ENCODE measurements at regions not wholly inside any gene's neighbourhood (a gene's known extent, or its start where the extent isn't known, plus 50 kb on each side); places are given as distances from the start of the nearest gene placed in this dataset.

DNA sequence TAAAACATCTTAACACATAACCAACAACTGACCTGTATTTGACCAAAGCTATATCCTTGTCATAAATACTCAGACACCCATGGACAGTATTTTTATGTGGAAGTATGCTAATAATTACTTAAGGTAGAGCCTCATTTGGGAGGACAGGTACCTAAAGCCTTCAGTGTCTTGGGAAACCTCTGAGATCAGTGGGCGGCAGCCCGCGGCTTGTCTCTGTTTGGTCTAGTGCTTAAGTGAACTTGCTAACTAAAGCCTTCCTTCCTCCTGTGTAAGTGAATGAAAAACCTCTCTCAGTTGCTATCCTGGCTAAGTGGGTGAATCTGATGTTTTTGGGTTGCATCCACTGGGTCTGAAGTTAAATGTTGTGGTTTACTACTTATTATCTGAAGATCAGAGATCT lies 144.5 kb upstream of the AGR3 start:
- DNase-seq (no peak), ATAC-seq (no peak)
- Histone ChIP-seq H3K27ac (ENCODE audit: low read depth, low read length) (no peak overlapping the region), H3K4me1 (ENCODE audit: control insufficient read depth in 2 of 2, insufficient read depth in 2 of 2, low read length in 2 of 2) (no peaks in the 10 kb centered on the region), H3K4me3 (ENCODE audit: low read length) (no peak overlapping the region), H3K27me3 (ENCODE audit: control insufficient read depth in 2 of 2, insufficient read depth in 2 of 2, low read length in 2 of 2) (no peaks in the 10 kb centered on the region), H3K9me3 (ENCODE audit: control insufficient read depth in 2 of 3, low read length in 3 of 3) (no peaks in the 10 kb centered on the region), H3K36me3 (ENCODE audit: control insufficient read depth in 2 of 3, insufficient read depth in 3 of 3, low read length in 3 of 3) (no peaks in the 10 kb centered on the region)
- Mint-ChIP-seq H3K9me3 (peaks cover 0 to 4% (median 0%) of the 10 kb centered on the region in 11 donors), H3K27me3 (peaks cover 4 to 12% (median 9%) of the 10 kb centered on the region in 5 donors), H3K27ac (no peak overlapping the region), H3K4me3 (no peak overlapping the region), H3K4me1 (peaks cover 0 to 23% (median 0%) of the 10 kb centered on the region in 7 donors), H3K36me3 (peaks cover 0 to 10% (median 0%) of the 10 kb centered on the region in 5 donors)
- POLR2A ChIA-PET: no interaction called here
- intact Hi-C loops (cut with micrococcal nuclease): no loop called here
- CTCF ChIA-PET: no interaction called here

DNA sequence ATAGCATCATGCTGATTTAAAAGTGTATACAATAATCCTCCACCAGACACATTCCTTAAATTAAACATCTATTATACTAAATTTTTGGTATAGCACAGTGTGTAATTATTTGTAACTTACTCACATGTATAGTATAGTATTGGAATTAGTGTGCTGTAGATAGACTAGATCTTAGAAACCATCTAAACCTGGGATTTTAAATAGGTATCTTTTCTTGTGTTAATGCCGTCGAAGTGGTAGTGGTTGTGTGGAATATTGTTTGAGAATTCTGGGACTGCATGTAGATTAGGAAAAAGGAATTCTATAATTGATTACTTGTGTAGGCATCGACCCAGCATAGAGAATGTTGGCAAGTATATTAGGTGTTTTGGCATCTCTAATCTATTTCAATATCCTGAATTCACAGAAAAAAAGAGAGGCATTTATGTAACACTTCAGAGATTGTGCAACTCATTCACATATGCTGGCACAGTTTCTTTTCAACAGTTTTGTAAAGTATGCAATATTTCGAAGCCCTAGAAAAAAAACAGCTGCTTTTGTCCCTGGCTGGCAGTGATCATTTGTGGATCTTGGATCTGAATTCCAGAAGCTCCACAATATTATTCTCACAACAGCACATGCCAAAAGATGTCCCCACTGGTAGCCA lies 145.5 kb upstream of the AGR3 start:
- no peak for DNase-seq
- no peak for ATAC-seq
- Histone ChIP-seq H3K27ac (ENCODE audit: low read depth, low read length) (no peak overlapping the region), H3K36me3 (ENCODE audit: control insufficient read depth in 2 of 3, insufficient read depth in 3 of 3, low read length in 3 of 3) (no peaks in the 10 kb centered on the region), H3K4me3 (ENCODE audit: low read length) (no peak overlapping the region), H3K9me3 (ENCODE audit: control insufficient read depth in 2 of 3, low read length in 3 of 3) (no peaks in the 10 kb centered on the region), H3K27me3 (ENCODE audit: control insufficient read depth in 2 of 2, insufficient read depth in 2 of 2, low read length in 2 of 2) (no peaks in the 10 kb centered on the region), H3K4me1 (ENCODE audit: control insufficient read depth in 2 of 2, insufficient read depth in 2 of 2, low read length in 2 of 2) (no peaks in the 10 kb centered on the region)
- peaks cover 0 to 13% (median 0%) of the 10 kb centered on the region in 5 donors for H3K36me3 Mint-ChIP-seq
- CTCF ChIA-PET: no interaction called here
- POLR2A ChIA-PET: no interaction called here
- intact Hi-C loops (cut with micrococcal nuclease): no loop called here
- peaks cover 4 to 12% (median 9%) of the 10 kb centered on the region in 5 donors for H3K27me3 Mint-ChIP-seq
- peaks cover 0 to 4% (median 0%) of the 10 kb centered on the region in 11 donors for H3K9me3 Mint-ChIP-seq
- no peak overlapping the region for H3K4me3 Mint-ChIP-seq
- no peak overlapping the region for H3K27ac Mint-ChIP-seq
- H3K4me1 Mint-ChIP-seq: peaks cover 0 to 31% (median 0%) of the 10 kb centered on the region in 7 donors

DNA sequence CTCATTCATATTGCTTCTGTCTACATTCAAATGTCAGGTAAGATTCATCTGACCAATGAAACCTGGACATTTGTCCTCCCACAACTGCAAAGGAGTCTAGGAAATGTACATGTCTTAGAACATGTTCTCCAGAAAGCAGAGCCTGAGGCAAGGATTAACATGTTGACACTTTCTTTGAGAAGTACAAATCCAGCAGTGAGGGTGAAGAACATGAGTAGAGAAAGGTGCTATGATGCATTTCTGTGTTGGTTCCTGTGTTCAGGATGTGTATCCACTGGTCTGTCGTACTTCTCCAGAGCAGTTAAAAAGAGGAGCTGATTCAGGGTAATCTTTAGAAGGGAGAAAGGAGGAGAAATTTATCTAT lies 146.0 kb upstream of the AGR3 start:
- intact Hi-C loops (cut with micrococcal nuclease): no loop called here
- peaks cover 0 to 29% (median 0%) of the 10 kb centered on the region in 7 donors for H3K4me1 Mint-ChIP-seq
- H3K27me3 Mint-ChIP-seq: peaks cover 4 to 11% (median 7%) of the 10 kb centered on the region in 5 donors
- Histone ChIP-seq H3K36me3 (ENCODE audit: control insufficient read depth in 2 of 3, insufficient read depth in 3 of 3, low read length in 3 of 3) (no peaks in the 10 kb centered on the region), H3K9me3 (ENCODE audit: control insufficient read depth in 2 of 3, low read length in 3 of 3) (no peaks in the 10 kb centered on the region), H3K27me3 (ENCODE audit: control insufficient read depth in 2 of 2, insufficient read depth in 2 of 2, low read length in 2 of 2) (no peaks in the 10 kb centered on the region), H3K4me1 (ENCODE audit: control insufficient read depth in 2 of 2, insufficient read depth in 2 of 2, low read length in 2 of 2) (no peaks in the 10 kb centered on the region), H3K27ac (ENCODE audit: low read depth, low read length) (no peak overlapping the region), H3K4me3 (ENCODE audit: low read length) (no peak overlapping the region)
- CTCF ChIA-PET: no interaction called here
- no peak overlapping the region for H3K4me3 Mint-ChIP-seq
- no peak for ATAC-seq
- DNase-seq: no peak
- peaks cover 0 to 8% (median 0%) of the 10 kb centered on the region in 5 donors for H3K36me3 Mint-ChIP-seq
- peaks cover 0 to 2% (median 0%) of the 10 kb centered on the region in 11 donors for H3K9me3 Mint-ChIP-seq
- H3K27ac Mint-ChIP-seq: no peak overlapping the region
- POLR2A ChIA-PET: no interaction called here

DNA sequence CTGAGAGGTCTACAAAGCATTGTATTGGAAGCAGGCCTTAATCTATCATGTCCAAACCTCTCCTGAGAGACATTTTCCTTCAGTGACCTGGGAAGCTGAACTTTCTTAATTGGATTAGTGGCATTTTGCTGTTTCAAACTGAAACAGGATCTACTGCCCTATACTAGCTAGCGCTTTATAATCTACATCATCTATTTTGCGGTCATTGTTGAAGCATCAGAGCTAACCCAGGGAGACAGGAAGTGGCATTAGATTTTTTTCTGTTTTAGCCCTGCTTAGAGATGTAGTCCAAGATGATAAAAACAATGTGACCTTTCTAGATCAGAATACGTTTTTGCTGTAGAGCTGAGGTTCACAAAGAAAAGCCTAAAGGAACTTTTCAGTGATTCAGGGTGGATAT lies 147.4 kb upstream of the AGR3 start:
- Histone ChIP-seq H3K4me3 (ENCODE audit: low read length) (no peak overlapping the region), H3K27me3 (ENCODE audit: control insufficient read depth in 2 of 2, insufficient read depth in 2 of 2, low read length in 2 of 2) (no peaks in the 10 kb centered on the region), H3K4me1 (ENCODE audit: control insufficient read depth in 2 of 2, insufficient read depth in 2 of 2, low read length in 2 of 2) (no peaks in the 10 kb centered on the region), H3K27ac (ENCODE audit: low read depth, low read length) (no peak overlapping the region), H3K36me3 (ENCODE audit: control insufficient read depth in 2 of 3, insufficient read depth in 3 of 3, low read length in 3 of 3) (no peaks in the 10 kb centered on the region), H3K9me3 (ENCODE audit: control insufficient read depth in 2 of 3, low read length in 3 of 3) (no peaks in the 10 kb centered on the region)
- Mint-ChIP-seq H3K4me3 (no peak overlapping the region), H3K36me3 (peaks cover 0 to 8% (median 0%) of the 10 kb centered on the region in 5 donors), H3K27me3 (peaks cover 0 to 11% (median 6%) of the 10 kb centered on the region in 5 donors), H3K4me1 (peaks cover 0 to 27% (median 0%) of the 10 kb centered on the region in 7 donors), H3K27ac (peak overlapping the region in 1 of 9 donors; percentile 19), H3K9me3 (peaks cover 0 to 2% (median 0%) of the 10 kb centered on the region in 11 donors)
- CTCF ChIA-PET: no interaction called here
- intact Hi-C loops (cut with micrococcal nuclease): no loop called here
- POLR2A ChIA-PET: no interaction called here
- ATAC-seq: peak; percentile 87
- no peak for DNase-seq

DNA sequence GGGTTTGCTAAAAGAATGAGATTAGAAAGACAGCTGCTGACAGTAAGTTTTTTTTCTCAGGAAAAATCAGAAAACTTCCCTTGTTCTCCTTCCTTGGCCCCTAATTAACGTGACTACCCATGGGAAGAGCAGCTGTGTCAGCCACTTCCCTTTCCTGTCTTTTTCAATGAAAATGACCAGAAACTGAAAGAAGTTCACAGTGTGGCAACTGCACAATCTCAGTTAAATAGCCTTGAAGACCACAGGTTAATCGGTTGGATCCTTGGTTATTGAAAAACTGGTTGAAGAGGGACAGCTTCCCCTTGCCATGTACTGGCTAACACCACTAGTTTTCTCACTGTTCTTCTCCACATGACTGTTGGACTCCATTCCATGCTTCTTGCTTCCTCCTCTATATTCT lies 148.8 kb upstream of the AGR3 start:
- peak overlapping the region in 1 of 10 donors; percentile 40 for H3K4me3 Mint-ChIP-seq
- H3K4me1 Mint-ChIP-seq: peaks cover 0 to 30% (median 0%) of the 10 kb centered on the region in 7 donors
- H3K4me1 ChIP-seq (ENCODE audit: control insufficient read depth in 2 of 2, insufficient read depth in 2 of 2, low read length in 2 of 2): no peaks in the 10 kb centered on the region
- peaks cover 0 to 2% (median 0%) of the 10 kb centered on the region in 11 donors for H3K9me3 Mint-ChIP-seq
- no peaks in the 10 kb centered on the region for H3K27me3 ChIP-seq (ENCODE audit: control insufficient read depth in 2 of 2, insufficient read depth in 2 of 2, low read length in 2 of 2)
- no peak overlapping the region for H3K27ac Mint-ChIP-seq
- H3K9me3 ChIP-seq (ENCODE audit: control insufficient read depth in 2 of 3, low read length in 3 of 3): no peaks in the 10 kb centered on the region
- H3K4me3 ChIP-seq (ENCODE audit: low read length): no peak overlapping the region
- peaks cover 0 to 8% (median 6%) of the 10 kb centered on the region in 5 donors for H3K27me3 Mint-ChIP-seq
- DNase-seq (no peak), ATAC-seq (no peak)
- peaks cover 0 to 8% (median 0%) of the 10 kb centered on the region in 5 donors for H3K36me3 Mint-ChIP-seq
- intact Hi-C loops (cut with micrococcal nuclease): no loop called here
- H3K27ac ChIP-seq (ENCODE audit: low read depth, low read length): no peak overlapping the region
- no peaks in the 10 kb centered on the region for H3K36me3 ChIP-seq (ENCODE audit: control insufficient read depth in 2 of 3, insufficient read depth in 3 of 3, low read length in 3 of 3)
- ChIA-PET POLR2A (no interaction called here), CTCF (interaction anchor here (0.7 kb wide), 1 partner anchor 32 kb away, joined by 3 read pairs; no protein-coding TSS in a partner anchor)

DNA sequence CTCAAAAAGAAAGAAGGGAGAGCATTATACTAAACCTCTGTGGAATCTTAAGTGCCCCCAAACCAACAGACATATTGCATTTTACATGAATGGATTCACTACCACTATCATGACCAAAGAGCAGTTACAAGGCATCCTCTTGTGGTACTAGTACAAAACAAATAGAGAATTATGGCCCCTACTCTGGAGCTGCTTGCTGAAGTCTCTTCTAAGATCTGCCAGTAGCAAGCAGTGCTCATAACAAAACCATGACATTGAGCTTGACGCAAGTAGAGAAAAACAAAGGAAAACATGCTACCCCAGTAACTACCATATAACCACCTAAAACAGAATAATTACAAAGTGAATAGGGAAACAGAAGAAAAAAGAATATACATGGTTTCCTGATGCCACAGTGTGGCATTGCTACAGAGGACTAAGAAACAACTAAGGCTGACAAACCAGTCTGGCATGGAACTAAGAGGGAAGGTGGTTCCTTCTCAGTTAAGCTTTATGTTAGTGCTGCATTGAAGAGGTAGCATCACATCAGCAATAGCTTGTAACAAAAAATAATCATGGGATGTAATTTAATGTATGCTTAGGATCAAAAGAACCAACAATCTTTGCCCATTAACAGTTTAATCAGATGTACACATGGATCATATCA lies 150.2 kb upstream of the AGR3 start:
- no peak for ATAC-seq
- POLR2A ChIA-PET: no interaction called here
- H3K4me3 Mint-ChIP-seq: no peak overlapping the region

More for the DNA sequence above, 150.2 kb upstream of the AGR3 start:
- Mint-ChIP-seq H3K4me1 (peaks cover 0 to 30% (median 0%) of the 10 kb centered on the region in 7 donors), H3K9me3 (peaks cover 0 to 2% (median 0%) of the 10 kb centered on the region in 11 donors), H3K36me3 (peaks cover 0 to 8% (median 0%) of the 10 kb centered on the region in 5 donors), H3K27me3 (peaks cover 0 to 1% (median 0%) of the 10 kb centered on the region in 5 donors), H3K27ac (peak overlapping the region in 1 of 9 donors; percentile 3)
- Histone ChIP-seq H3K9me3 (ENCODE audit: control insufficient read depth in 2 of 3, low read length in 3 of 3) (no peaks in the 10 kb centered on the region), H3K4me1 (ENCODE audit: control insufficient read depth in 2 of 2, insufficient read depth in 2 of 2, low read length in 2 of 2) (no peaks in the 10 kb centered on the region), H3K36me3 (ENCODE audit: control insufficient read depth in 2 of 3, insufficient read depth in 3 of 3, low read length in 3 of 3) (no peaks in the 10 kb centered on the region), H3K27ac (ENCODE audit: low read depth, low read length) (no peak overlapping the region), H3K27me3 (ENCODE audit: control insufficient read depth in 2 of 2, insufficient read depth in 2 of 2, low read length in 2 of 2) (no peaks in the 10 kb centered on the region), H3K4me3 (ENCODE audit: low read length) (no peak overlapping the region)
- CTCF ChIA-PET: no interaction called here
- DNase-seq: no peak
- intact Hi-C loops (cut with micrococcal nuclease): no loop called here
